Neuron (in vitro differentiated cells): ENCODE measurements at regions not wholly inside any gene's neighbourhood (a gene's known extent, or its start where the extent isn't known, plus 50 kb on each side); places are given as distances from the start of the nearest gene placed in this dataset.
"Not testable (repeated sequence)": the region's sequence is repeated elsewhere in the genome, so short reads cannot be mapped to it uniquely, and the experiment has no call there.

Experiments
- H2AFZ ChIP-seq: one replicate; pipeline ENCODE4 v1.6.1; 2013; ENCODE audit warnings: low read depth, mild to moderate bottlenecking, inconsistent platforms, low read length, moderate library complexity
- H3K27me3 ChIP-seq: one replicate; pipeline ENCODE4 v1.6.1; 2013; ENCODE audit warnings: low read length; ENCODE audit not compliant: insufficient read depth
- H3K36me3 ChIP-seq: one replicate; pipeline ENCODE4 v1.6.1; 2013; ENCODE audit warnings: low read length; ENCODE audit not compliant: insufficient read depth
- H3K4me1 ChIP-seq: one replicate; pipeline ENCODE4 v1.6.1; 2013; ENCODE audit warnings: low read length; ENCODE audit not compliant: insufficient read depth
- H3K4me3 ChIP-seq: 2 replicates; pipeline ENCODE4 v1.5.1; 2013; ENCODE audit warnings: mild to moderate bottlenecking, low read length, moderate library complexity
- H3K9me3 ChIP-seq: one replicate; pipeline ENCODE4 v1.6.1; 2013; ENCODE audit warnings: low read length

- Histone ChIP-seq H3K36me3 (no peaks in the 10 kb centered on the region), H3K27me3 (no peaks in the 10 kb centered on the region), H2AFZ (no peak overlapping the region), H3K9me3 (no peaks in the 10 kb centered on the region), H3K4me1 (peaks cover 27% of the 10 kb centered on the region), H3K4me3 (no peak overlapping the region)
Measured at GRCh38 chr20:40948465-40949267, 80.0 kb upstream of the TOP1 start.

GRCh38 chr20:40949346-40949745 lies 79.3 kb upstream of the TOP1 start:
- Histone ChIP-seq H3K9me3 (no peaks in the 10 kb centered on the region), H2AFZ (no peak overlapping the region), H3K4me1 (peaks cover 27% of the 10 kb centered on the region), H3K36me3 (no peaks in the 10 kb centered on the region), H3K27me3 (no peaks in the 10 kb centered on the region), H3K4me3 (no peak overlapping the region)

GRCh38 chr20:40952136-40952535 lies 76.5 kb upstream of the TOP1 start:
- H3K27me3 ChIP-seq = no peaks in the 10 kb centered on the region
- H2AFZ ChIP-seq = peak overlapping the region; percentile 64

GRCh38 chr20:40953416-40953815 lies 75.2 kb upstream of the TOP1 start:
- Histone ChIP-seq H3K36me3 (no peaks in the 10 kb centered on the region), H3K9me3 (no peaks in the 10 kb centered on the region), H3K4me1 (peaks cover 7% of the 10 kb centered on the region), H3K27me3 (no peaks in the 10 kb centered on the region), H2AFZ (no peak overlapping the region), H3K4me3 (no peak overlapping the region)

More at GRCh38 chr20:40952136-40952535, 76.5 kb upstream of the TOP1 start:
- Histone ChIP-seq H3K9me3 (no peaks in the 10 kb centered on the region), H3K4me3 (no peak overlapping the region), H3K4me1 (peaks cover 10% of the 10 kb centered on the region), H3K36me3 (no peaks in the 10 kb centered on the region)

GRCh38 chr20:40953856-40954255 lies 74.8 kb upstream of the TOP1 start:
- Histone ChIP-seq H3K4me1 (peaks cover 3% of the 10 kb centered on the region), H3K4me3 (no peak overlapping the region), H2AFZ (no peak overlapping the region), H3K27me3 (no peaks in the 10 kb centered on the region), H3K36me3 (no peaks in the 10 kb centered on the region), H3K9me3 (no peaks in the 10 kb centered on the region)

GRCh38 chr20:40954521-40955165 lies 74.0 kb upstream of the TOP1 start:
- H2AFZ ChIP-seq = no peak overlapping the region
- no peaks in the 10 kb centered on the region for H3K27me3 ChIP-seq
- H3K4me3 ChIP-seq = no peak overlapping the region
- no peaks in the 10 kb centered on the region for H3K9me3 ChIP-seq
- H3K4me1 ChIP-seq = peaks cover 1% of the 10 kb centered on the region
- H3K36me3 ChIP-seq = no peaks in the 10 kb centered on the region

GRCh38 chr20:40955326-40955725 lies 73.3 kb upstream of the TOP1 start:
- Histone ChIP-seq H2AFZ (no peak overlapping the region), H3K27me3 (no peaks in the 10 kb centered on the region), H3K4me3 (no peak overlapping the region), H3K9me3 (no peaks in the 10 kb centered on the region), H3K4me1 (peaks cover 6% of the 10 kb centered on the region), H3K36me3 (no peaks in the 10 kb centered on the region)

- not testable (repeated sequence) for H3K4me3 ChIP-seq, H2AFZ ChIP-seq, H3K4me1 ChIP-seq, H3K9me3 ChIP-seq, H3K27me3 ChIP-seq, H3K36me3 ChIP-seq
Measured at GRCh38 chr20:40955826-40956225, 72.8 kb upstream of the TOP1 start.

GRCh38 chr20:40956542-40957264 lies 71.9 kb upstream of the TOP1 start:
- Histone ChIP-seq H2AFZ (no peak overlapping the region), H3K9me3 (no peaks in the 10 kb centered on the region), H3K27me3 (no peaks in the 10 kb centered on the region), H3K4me1 (peaks cover 6% of the 10 kb centered on the region), H3K36me3 (no peaks in the 10 kb centered on the region), H3K4me3 (no peak overlapping the region)

GRCh38 chr20:40957265-40957760 lies 71.3 kb upstream of the TOP1 start:
- H3K36me3 ChIP-seq = no peaks in the 10 kb centered on the region
- H3K4me3 ChIP-seq = no peak overlapping the region
- peaks cover 6% of the 10 kb centered on the region for H3K4me1 ChIP-seq
- H3K9me3 ChIP-seq = no peaks in the 10 kb centered on the region
- no peak overlapping the region for H2AFZ ChIP-seq
- H3K27me3 ChIP-seq = no peaks in the 10 kb centered on the region

- Histone ChIP-seq H3K27me3 (no peaks in the 10 kb centered on the region), H2AFZ (no peak overlapping the region), H3K4me3 (no peak overlapping the region), H3K9me3 (no peaks in the 10 kb centered on the region), H3K4me1 (peaks cover 6% of the 10 kb centered on the region), H3K36me3 (no peaks in the 10 kb centered on the region)
Measured at GRCh38 chr20:40958598-40958997, 70.0 kb upstream of the TOP1 start.

- Histone ChIP-seq H3K36me3 (no peaks in the 10 kb centered on the region), H3K9me3 (no peaks in the 10 kb centered on the region), H2AFZ (no peak overlapping the region), H3K4me3 (no peak overlapping the region), H3K4me1 (peaks cover 6% of the 10 kb centered on the region), H3K27me3 (no peaks in the 10 kb centered on the region)
Measured at GRCh38 chr20:40959325-40960092, 69.1 kb upstream of the TOP1 start.
